HCT116 (cell line): ENCODE measurements at regions not wholly inside any gene's neighbourhood (a gene's known extent, or its start where the extent isn't known, plus 50 kb on each side); places are given as distances from the start of the nearest gene placed in this dataset.

Experiments used
- ATAC-seq: fragments of 200-7000 bp; cut with Tn5 transposase; 2 replicates; pipeline ENCODE4 v1.9.1; 2020; ENCODE audit warnings: mild to moderate bottlenecking, moderate library complexity
- BruUV-seq: library from RNA; stranded (reverse); fragments of 400-500 nt; replicated peaks from 2 replicates; lab custom pipeline; 2021; lab: Mats Ljungman, UMichigan
- CTCF ChIA-PET: fragments of 300-600 bp; sonication (Branson Sonifier 250); formaldehyde crosslinking; loops from one replicate; lab custom pipeline; 2021; ENCODE audit warnings: antibody characterized with exemption; lab: Charles Lee
- POLR2A ChIA-PET: fragments of 300-600, 350-600 bp; sonication (Branson Sonifier 250); formaldehyde crosslinking; loops from one replicate; lab custom pipeline; 2021; ENCODE audit warnings: antibody characterized with exemption; lab: Charles Lee
- RAD21 ChIA-PET, 2 experiments: fragments of 300-600 bp; sonication (Branson Sonifier 250); formaldehyde crosslinking; loops; one replicate each; lab custom pipeline; 2023; ENCODE audit warnings: low total read pairs in 2 of 2; ENCODE audit not compliant: uncharacterized antibody in 2 of 2, unreplicated experiment in 2 of 2, low non-redundant PET in 1 of 2; lab: Charles Lee
- DNase-seq: peaks from one replicate; pipeline ENCODE4 v3.0.0-alpha.2; 2010; ENCODE audit warnings: low read depth, low spot score
- H2AFZ ChIP-seq: fragments of 200-600 bp; shearing (Covaris generic), sonication (generic); 2 replicates; pipeline ENCODE4 v1.6.1; 2017; ENCODE audit warnings: low read depth, mixed run types, mixed read lengths, antibody characterized with exemption, low read length; ENCODE audit not compliant: poor library complexity, severe bottlenecking
- H3K27ac ChIP-seq: 2 replicates; pipeline ENCODE4 v1.5.1; 2012; ENCODE audit warnings: low read depth, low read length
- H3K27me3 ChIP-seq: fragments of 200-600 bp; sonication (generic); 2 replicates; pipeline ENCODE4 v1.6.1; 2016; ENCODE audit warnings: mixed run types, low read length, mixed read lengths; ENCODE audit not compliant: insufficient read depth
- H3K36me3 ChIP-seq, 2 experiments: fragments of 200-500 bp in 1 of 2; fragments of 200-600 bp in 1 of 2; sonication (Bioruptor generic) in 1 of 2; sonication (generic) in 1 of 2; 2 replicates each; pipeline versions ENCODE4 v1.5.1 to v1.6.1; 2014 to 2016; ENCODE audit warnings: low read length in 2 of 2, inconsistent platforms in 1 of 2, mixed read lengths in 1 of 2, mixed run types in 1 of 2; ENCODE audit not compliant: insufficient read depth in 2 of 2, control insufficient read depth in 1 of 2
- H3K4me1 ChIP-seq, 2 experiments: fragments of 200-600 bp in 1 of 2; sonication (generic) in 1 of 2; 2 replicates each; pipeline versions ENCODE4 v1.5.1 to v1.6.1; 2012 to 2017; ENCODE audit warnings: low read length in 2 of 2, inconsistent platforms in 1 of 2, mild to moderate bottlenecking in 1 of 2, mixed read lengths in 1 of 2, mixed run types in 1 of 2, moderate library complexity in 1 of 2; ENCODE audit not compliant: insufficient read depth in 2 of 2, control insufficient read depth in 1 of 2
- H3K4me2 ChIP-seq: fragments of 200-600 bp; sonication (generic); 2 replicates; pipeline ENCODE4 v1.6.1; 2017; ENCODE audit warnings: mixed run types, low read length, mixed read lengths
- H3K4me3 ChIP-seq, 2 experiments: fragments of 200-600 bp in 1 of 2; sonication (generic) in 1 of 2; replicated peaks in 1 of 2; 2 replicates each; pipeline ENCODE4 v1.5.1; 2011 to 2016; ENCODE audit warnings: low read length in 2 of 2, control low read depth in 1 of 2, low read depth in 1 of 2, mild to moderate bottlenecking in 1 of 2, mixed read lengths in 1 of 2, mixed run types in 1 of 2
- H3K79me2 ChIP-seq: fragments of 200-600 bp; sonication (generic); 2 replicates; pipeline ENCODE4 v1.6.1; 2017; ENCODE audit warnings: mild to moderate bottlenecking, mixed run types, low read length, moderate library complexity, mixed read lengths; ENCODE audit not compliant: insufficient read depth
- H3K9ac ChIP-seq: fragments of 200-600 bp; sonication (generic); 2 replicates; pipeline ENCODE4 v1.6.1; 2016; ENCODE audit warnings: low read length, mixed read lengths
- H3K9me2 ChIP-seq: fragments of 200-600 bp; sonication (generic), shearing (Covaris generic); 2 replicates; pipeline ENCODE4 v1.6.1; 2017; ENCODE audit warnings: mixed run types, mild to moderate bottlenecking, moderate library complexity; ENCODE audit not compliant: insufficient read depth
- H3K9me3 ChIP-seq, 2 experiments: fragments of 200-500 bp in 1 of 2; fragments of 200-600 bp in 1 of 2; sonication (Bioruptor generic) in 1 of 2; sonication (generic) in 1 of 2; 2 replicates each; pipeline ENCODE4 v1.6.1; 2014 to 2017; ENCODE audit warnings: low read length in 2 of 2, mixed read lengths in 2 of 2, inconsistent platforms in 1 of 2, low read depth in 1 of 2, mild to moderate bottlenecking in 1 of 2, mixed run types in 1 of 2, moderate library complexity in 1 of 2; ENCODE audit not compliant: control insufficient read depth in 1 of 2, insufficient read depth in 1 of 2
- H4K20me1 ChIP-seq: fragments of 200-600 bp; sonication (generic), shearing (Covaris generic); 2 replicates; pipeline ENCODE4 v1.6.1; 2017; ENCODE audit warnings: mixed run types, mild to moderate bottlenecking, moderate library complexity; ENCODE audit not compliant: insufficient read depth
- CEBPB ChIP-seq: IDR thresholded peaks from 2 replicates; pipeline ENCODE4 v1.6.1; 2012; ENCODE audit warnings: low read depth
- EGR1 ChIP-seq: IDR thresholded peaks from 2 replicates; pipeline ENCODE4 v1.6.1; 2012; ENCODE audit warnings: low read depth
- EZH2 ChIP-seq: fragments of 200-600 bp; sonication (generic); IDR thresholded peaks from 2 replicates; pipeline ENCODE4 v1.6.1; 2017; ENCODE audit warnings: antibody characterized with exemption, mixed run types
- EZH2phosphoT487 ChIP-seq: fragments of 200-600 bp; IDR thresholded peaks from 2 replicates; pipeline ENCODE4 v1.6.1; 2018; ENCODE audit warnings: antibody characterized with exemption, borderline replicate concordance
- JUND ChIP-seq: IDR thresholded peaks from 2 replicates; pipeline ENCODE4 v1.6.1; 2012
- POLR2AphosphoS5 ChIP-seq: IDR thresholded peaks from 2 replicates; pipeline ENCODE4 v1.6.1; 2011; ENCODE audit warnings: mild to moderate bottlenecking, low read depth, low read length, moderate library complexity
- SIN3A ChIP-seq: IDR thresholded peaks from 2 replicates; pipeline ENCODE4 v1.6.1; 2012; ENCODE audit warnings: low read depth
- SP1 ChIP-seq: IDR thresholded peaks from 2 replicates; pipeline ENCODE4 v1.6.1; 2012; ENCODE audit warnings: low read depth
- SRF ChIP-seq: IDR thresholded peaks from 2 replicates; pipeline ENCODE4 v1.6.1; 2012; ENCODE audit warnings: low read depth
- TCF7L2 ChIP-seq: IDR thresholded peaks from 2 replicates; pipeline ENCODE4 v1.7.0; 2011; ENCODE audit warnings: borderline replicate concordance, inconsistent platforms; ENCODE audit not compliant: insufficient read depth, insufficient read length; ENCODE audit errors: extremely low read depth
- YY1 ChIP-seq: IDR thresholded peaks from 2 replicates; pipeline ENCODE4 v1.6.1; 2011; ENCODE audit warnings: low read length, low read depth, moderate library complexity, mild to moderate bottlenecking; ENCODE audit not compliant: insufficient replicate concordance; ENCODE audit errors: extremely low read depth
- ZNF274 ChIP-seq: fragments of 200-500 bp; sonication (Bioruptor generic); IDR thresholded peaks from 2 replicates; pipeline ENCODE4 v1.6.1; 2014; ENCODE audit warnings: mild to moderate bottlenecking, low read depth, low read length, inconsistent platforms
- intact Hi-C: fragments of 100-400 bp; cut with micrococcal nuclease; formaldehyde crosslinking; loops from 2 replicates; pipeline ENCODE4 v1.10.0; 2022
- TF ChIP-seq, protein P1 (sequence below): IDR thresholded peaks from 2 replicates; pipeline ENCODE4 v1.6.1; 2012; ENCODE audit warnings: low read depth
- TF ChIP-seq, protein P2 (sequence below), 3 experiments: fragments of 200-600 bp in 1 of 3; sonication (generic) in 1 of 3; IDR thresholded peaks in 2 of 3; conservative IDR thresholded peaks in 1 of 3; 2 replicates each; pipeline ENCODE4 v1.5.1; 2012 to 2017; ENCODE audit warnings: low read depth in 2 of 3, low read length in 2 of 3, antibody characterized with exemption in 1 of 3, borderline replicate concordance in 1 of 3, control low read depth in 1 of 3, mild to moderate bottlenecking in 1 of 3, mixed read lengths in 1 of 3, mixed run types in 1 of 3, moderate library complexity in 1 of 3; ENCODE audit not compliant: insufficient read depth in 1 of 3
- TF ChIP-seq, protein P3 (sequence below): IDR thresholded peaks from 2 replicates; pipeline ENCODE4 v1.6.1; 2012
- TF ChIP-seq, protein P4 (sequence below): IDR thresholded peaks from 2 replicates; pipeline ENCODE4 v1.6.1; 2012
- TF ChIP-seq, protein P5 (sequence below): IDR thresholded peaks from 2 replicates; pipeline ENCODE4 v1.6.1; 2011; ENCODE audit warnings: mild to moderate bottlenecking, low read length, moderate library complexity; ENCODE audit not compliant: insufficient replicate concordance; ENCODE audit errors: extremely low read depth

DNA sequence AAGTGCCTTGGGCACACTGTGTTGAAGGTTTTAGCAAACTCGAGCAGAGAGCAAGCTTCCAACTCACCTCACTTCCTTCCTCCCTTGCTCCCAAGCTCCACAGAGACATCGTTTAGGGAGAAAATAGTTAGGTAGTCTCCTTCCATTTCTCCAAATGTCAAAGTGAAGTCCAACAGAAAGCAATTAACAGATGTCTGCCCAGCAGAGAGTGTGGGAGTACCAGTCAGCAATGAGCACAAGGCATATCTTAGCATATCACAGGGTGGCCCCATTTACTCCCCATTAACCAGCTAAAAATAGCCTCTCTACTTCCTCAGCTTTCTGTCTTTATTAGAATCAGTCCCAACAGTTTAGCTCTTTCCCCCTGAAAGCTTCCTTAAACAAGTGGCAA lies 334.2 kb upstream of the CAMK1G start (continued):
- TF ChIP-seq, protein P1, sequence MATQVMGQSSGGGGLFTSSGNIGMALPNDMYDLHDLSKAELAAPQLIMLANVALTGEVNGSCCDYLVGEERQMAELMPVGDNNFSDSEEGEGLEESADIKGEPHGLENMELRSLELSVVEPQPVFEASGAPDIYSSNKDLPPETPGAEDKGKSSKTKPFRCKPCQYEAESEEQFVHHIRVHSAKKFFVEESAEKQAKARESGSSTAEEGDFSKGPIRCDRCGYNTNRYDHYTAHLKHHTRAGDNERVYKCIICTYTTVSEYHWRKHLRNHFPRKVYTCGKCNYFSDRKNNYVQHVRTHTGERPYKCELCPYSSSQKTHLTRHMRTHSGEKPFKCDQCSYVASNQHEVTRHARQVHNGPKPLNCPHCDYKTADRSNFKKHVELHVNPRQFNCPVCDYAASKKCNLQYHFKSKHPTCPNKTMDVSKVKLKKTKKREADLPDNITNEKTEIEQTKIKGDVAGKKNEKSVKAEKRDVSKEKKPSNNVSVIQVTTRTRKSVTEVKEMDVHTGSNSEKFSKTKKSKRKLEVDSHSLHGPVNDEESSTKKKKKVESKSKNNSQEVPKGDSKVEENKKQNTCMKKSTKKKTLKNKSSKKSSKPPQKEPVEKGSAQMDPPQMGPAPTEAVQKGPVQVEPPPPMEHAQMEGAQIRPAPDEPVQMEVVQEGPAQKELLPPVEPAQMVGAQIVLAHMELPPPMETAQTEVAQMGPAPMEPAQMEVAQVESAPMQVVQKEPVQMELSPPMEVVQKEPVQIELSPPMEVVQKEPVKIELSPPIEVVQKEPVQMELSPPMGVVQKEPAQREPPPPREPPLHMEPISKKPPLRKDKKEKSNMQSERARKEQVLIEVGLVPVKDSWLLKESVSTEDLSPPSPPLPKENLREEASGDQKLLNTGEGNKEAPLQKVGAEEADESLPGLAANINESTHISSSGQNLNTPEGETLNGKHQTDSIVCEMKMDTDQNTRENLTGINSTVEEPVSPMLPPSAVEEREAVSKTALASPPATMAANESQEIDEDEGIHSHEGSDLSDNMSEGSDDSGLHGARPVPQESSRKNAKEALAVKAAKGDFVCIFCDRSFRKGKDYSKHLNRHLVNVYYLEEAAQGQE: no peak
- TF ChIP-seq EGR1 (no peak), SRF (no peak), CEBPB (no peak)

DNA sequence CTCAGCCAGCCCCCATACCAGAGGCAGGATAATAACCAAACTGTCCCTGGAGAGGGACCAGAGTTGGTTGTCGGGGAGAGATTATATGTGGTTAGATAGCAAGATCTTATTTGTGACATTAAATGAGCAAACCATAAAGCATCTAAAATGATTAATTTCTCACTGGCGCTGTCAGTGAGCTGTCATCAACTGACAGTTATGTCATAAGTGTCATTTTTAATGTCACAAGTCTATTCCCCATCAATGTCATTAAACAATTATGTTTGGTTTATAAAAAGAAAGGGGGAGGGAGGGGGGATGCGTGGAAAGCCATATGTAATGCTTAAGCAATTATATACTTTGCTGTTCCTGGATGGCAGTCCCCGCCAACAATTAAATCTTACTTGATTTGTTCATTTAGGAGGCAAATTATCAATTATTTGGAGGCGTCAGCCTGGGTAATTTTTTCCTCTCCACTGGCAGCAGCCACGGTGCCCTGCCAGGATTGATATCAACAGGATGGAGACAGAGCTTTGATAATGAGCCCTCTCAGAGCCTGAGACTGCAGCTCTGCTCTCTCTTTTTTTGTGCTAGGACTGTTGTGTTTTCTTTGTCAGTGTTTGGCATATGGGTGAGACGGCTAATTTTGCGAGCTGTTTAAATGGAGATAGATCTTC lies 333.6 kb upstream of the CAMK1G start:
- no peaks in the 10 kb centered on the region for H3K27me3 ChIP-seq
- ChIA-PET RAD21 (no interaction called here), CTCF (interaction anchor here (1.4 to 2.1 kb wide), 4 partner anchors 21 to 597 kb away, joined by 4 to 15 read pairs (median 5); no protein-coding TSS in a partner anchor), POLR2A (no interaction called here)
- no peak overlapping the region for H3K4me2 ChIP-seq
- H3K9ac ChIP-seq: no peak overlapping the region
- no peak overlapping the region for H3K4me3 ChIP-seq
- intact Hi-C loops: loop anchor here (5.0 kb wide), 2 partner anchors 102 to 187 kb away; no protein-coding TSS in a partner anchor
- no peaks in the 10 kb centered on the region for H3K4me1 ChIP-seq
- no peaks in the 10 kb centered on the region for H3K9me3 ChIP-seq
- H3K9me2 ChIP-seq: no peaks in the 10 kb centered on the region
- no peak overlapping the region for H3K27ac ChIP-seq
- DNase-seq (no peak), ATAC-seq (no peak)
- H4K20me1 ChIP-seq: no peaks in the 10 kb centered on the region
- H2AFZ ChIP-seq: no peak overlapping the region
- H3K36me3 ChIP-seq: no peaks in the 10 kb centered on the region
- no peaks in the 10 kb centered on the region for H3K79me2 ChIP-seq
- BruUV-seq: no TSS peak
- TF ChIP-seq SP1: no peak
- no peak for TF ChIP-seq JUND
- TF ChIP-seq, protein P2, sequence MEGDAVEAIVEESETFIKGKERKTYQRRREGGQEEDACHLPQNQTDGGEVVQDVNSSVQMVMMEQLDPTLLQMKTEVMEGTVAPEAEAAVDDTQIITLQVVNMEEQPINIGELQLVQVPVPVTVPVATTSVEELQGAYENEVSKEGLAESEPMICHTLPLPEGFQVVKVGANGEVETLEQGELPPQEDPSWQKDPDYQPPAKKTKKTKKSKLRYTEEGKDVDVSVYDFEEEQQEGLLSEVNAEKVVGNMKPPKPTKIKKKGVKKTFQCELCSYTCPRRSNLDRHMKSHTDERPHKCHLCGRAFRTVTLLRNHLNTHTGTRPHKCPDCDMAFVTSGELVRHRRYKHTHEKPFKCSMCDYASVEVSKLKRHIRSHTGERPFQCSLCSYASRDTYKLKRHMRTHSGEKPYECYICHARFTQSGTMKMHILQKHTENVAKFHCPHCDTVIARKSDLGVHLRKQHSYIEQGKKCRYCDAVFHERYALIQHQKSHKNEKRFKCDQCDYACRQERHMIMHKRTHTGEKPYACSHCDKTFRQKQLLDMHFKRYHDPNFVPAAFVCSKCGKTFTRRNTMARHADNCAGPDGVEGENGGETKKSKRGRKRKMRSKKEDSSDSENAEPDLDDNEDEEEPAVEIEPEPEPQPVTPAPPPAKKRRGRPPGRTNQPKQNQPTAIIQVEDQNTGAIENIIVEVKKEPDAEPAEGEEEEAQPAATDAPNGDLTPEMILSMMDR (IDR thresholded peaks at IDR 0.05 in 2 of 3, conservative IDR thresholded peaks at IDR 0.05 in 1 of 3; ENCODE audit: borderline replicate concordance in 1 of 3, insufficient read depth in 1 of 3, low read depth in 2 of 3, low read length in 2 of 3): no peak
- TF ChIP-seq, protein P3, sequence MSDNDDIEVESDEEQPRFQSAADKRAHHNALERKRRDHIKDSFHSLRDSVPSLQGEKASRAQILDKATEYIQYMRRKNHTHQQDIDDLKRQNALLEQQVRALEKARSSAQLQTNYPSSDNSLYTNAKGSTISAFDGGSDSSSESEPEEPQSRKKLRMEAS: no peak
- no peak for TF ChIP-seq EZH2
- no peak for TF ChIP-seq YY1
- no peak for TF ChIP-seq TCF7L2
- no peak for TF ChIP-seq SRF
- no peak for TF ChIP-seq POLR2AphosphoS5
- no peak for TF ChIP-seq SIN3A
- TF ChIP-seq, protein P4, sequence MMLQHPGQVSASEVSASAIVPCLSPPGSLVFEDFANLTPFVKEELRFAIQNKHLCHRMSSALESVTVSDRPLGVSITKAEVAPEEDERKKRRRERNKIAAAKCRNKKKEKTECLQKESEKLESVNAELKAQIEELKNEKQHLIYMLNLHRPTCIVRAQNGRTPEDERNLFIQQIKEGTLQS: no peak
- TF ChIP-seq, protein P5, sequence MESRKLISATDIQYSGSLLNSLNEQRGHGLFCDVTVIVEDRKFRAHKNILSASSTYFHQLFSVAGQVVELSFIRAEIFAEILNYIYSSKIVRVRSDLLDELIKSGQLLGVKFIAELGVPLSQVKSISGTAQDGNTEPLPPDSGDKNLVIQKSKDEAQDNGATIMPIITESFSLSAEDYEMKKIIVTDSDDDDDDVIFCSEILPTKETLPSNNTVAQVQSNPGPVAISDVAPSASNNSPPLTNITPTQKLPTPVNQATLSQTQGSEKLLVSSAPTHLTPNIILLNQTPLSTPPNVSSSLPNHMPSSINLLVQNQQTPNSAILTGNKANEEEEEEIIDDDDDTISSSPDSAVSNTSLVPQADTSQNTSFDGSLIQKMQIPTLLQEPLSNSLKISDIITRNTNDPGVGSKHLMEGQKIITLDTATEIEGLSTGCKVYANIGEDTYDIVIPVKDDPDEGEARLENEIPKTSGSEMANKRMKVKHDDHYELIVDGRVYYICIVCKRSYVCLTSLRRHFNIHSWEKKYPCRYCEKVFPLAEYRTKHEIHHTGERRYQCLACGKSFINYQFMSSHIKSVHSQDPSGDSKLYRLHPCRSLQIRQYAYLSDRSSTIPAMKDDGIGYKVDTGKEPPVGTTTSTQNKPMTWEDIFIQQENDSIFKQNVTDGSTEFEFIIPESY: no peak
- TF ChIP-seq ZNF274: no peak
- no peak for TF ChIP-seq EZH2phosphoT487
